Activated naive CD4-positive, alpha-beta T cell (primary cell): ENCODE measurements at regions not wholly inside any gene's neighbourhood (a gene's known extent, or its start where the extent isn't known, plus 50 kb on each side); places are given as distances from the start of the nearest gene placed in this dataset.

Source experiments
- DNase-seq, 4 experiments: peaks; one replicate each; lab custom pipeline; 2025; lab: John Stamatoyannopoulos, UW

GRCh38 chr1:195376190-195376589, 1232.0 kb downstream of the KCNT2 start:
- DNase-seq: no peak

DNA sequence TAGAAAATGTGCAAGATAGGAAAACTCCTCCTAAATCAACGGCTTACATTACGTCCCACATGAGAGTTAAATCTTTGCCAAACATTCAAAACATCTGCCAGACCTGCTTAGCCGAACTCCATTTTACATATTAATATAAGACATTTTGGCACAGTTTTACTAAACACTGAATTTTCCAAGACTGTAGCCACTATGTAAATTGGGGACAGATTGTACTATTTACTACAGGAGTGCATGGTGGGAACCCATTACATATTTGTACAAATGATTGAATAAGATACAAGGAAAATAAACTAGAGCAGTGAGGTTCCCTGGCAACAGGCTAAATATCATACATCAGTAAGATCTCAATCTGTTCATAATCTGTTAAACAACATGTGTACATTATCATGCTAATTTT, 1234.4 kb downstream of the KCNT2 start:
- DNase-seq: no peak

DNA sequence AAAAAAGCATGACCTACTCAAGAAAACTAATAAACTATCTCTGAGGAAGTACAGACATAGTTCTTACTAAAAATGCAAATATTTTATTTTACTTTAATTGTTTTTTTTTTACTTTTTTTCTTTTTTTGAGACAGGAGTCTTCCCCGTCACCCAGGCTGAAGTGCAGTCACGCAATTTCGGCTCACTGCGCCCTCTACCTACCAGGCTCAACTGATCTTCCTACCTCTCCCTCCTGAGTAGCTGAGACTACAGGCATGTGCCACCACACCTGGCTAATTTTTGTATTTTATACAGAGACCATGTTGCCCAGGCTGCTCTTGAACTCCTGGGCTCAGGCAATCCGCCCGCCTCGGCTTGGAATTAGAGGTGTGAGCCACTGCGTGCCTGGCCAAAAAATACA, 1263.1 kb downstream of the KCNT2 start:
- DNase-seq: no peak

DNA sequence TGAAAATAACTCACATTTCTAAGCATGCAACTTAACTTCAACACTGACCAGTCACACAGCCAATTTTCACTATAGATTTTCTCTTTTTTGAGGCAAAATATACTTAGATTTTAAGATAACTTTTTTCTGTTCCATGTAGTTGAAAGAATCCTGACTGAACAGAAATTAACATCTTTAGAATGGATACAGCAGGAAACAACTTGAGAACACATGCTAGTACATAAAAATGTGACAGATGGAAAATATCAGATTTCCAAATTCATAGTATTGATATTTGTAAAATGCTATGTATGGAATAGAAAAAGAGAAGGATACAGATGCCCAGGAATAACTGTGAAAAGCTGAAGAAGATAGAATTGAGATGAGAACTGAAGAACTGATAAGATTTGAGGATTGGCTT, 1270.6 kb downstream of the KCNT2 start:
- DNase-seq: no peak

- no peak for DNase-seq
Observed at GRCh38 chr1:195336812-195337211, 1271.4 kb downstream of the KCNT2 start.

- DNase-seq: no peak
Observed at GRCh38 chr1:195335541-195335940, 1272.7 kb downstream of the KCNT2 start.

DNA sequence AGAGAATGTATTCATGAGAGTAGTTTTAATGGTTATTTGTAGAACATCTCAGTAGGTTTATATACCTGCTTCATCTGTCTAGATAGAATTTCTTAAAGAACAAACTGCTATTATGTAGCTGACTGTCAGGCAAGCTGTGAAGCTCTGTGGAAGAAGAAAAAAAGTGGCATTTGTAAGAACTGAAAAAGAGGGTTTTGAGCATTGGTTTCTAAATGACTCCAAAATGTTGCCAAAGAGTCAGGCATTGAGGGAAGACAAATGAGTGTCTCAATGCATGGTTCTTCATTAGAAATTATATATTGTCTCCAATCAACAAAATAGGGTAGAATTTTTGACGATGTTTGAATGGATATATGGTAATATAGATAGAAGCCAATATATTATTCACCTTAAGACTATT, 1276.1 kb downstream of the KCNT2 start:
- DNase-seq: no peak

DNA sequence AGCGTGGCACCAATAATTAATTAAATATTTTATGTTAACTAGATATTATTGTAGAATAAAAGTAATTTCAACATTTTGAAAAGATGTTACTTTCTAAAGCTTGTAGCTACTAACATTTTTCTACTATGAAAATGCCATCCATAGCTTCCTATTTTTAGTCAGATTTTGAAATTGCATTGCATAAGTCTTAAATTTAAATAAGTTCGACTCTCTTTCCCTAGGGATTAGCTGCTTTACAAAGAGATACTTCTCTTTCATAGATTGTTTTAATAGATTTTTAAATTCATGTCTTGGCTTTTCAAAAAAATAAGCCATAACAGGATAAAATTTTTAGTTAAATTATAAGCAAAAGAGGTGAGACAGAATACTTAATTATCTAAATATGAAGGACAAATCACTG, 1279.6 kb downstream of the KCNT2 start:
- DNase-seq: no peak

DNA sequence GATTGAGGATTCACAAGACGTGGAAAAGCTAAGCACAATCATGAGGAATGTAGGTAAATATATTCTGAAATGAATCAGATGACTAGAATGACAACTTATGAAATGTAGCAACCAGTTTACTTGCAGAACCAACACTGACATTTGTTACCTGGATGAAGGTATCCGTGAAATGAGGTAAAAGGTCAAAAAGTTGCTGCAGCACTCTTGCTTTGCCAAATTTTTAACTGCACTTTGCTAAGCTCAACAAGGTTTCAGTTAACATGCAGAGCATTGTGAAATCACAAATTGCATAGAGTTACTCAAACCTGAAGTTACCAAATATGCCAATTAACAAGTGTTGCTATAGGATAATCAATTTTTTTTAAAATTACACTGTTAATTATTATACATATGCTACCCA, 1280.1 kb downstream of the KCNT2 start:
- DNase-seq: no peak

DNA sequence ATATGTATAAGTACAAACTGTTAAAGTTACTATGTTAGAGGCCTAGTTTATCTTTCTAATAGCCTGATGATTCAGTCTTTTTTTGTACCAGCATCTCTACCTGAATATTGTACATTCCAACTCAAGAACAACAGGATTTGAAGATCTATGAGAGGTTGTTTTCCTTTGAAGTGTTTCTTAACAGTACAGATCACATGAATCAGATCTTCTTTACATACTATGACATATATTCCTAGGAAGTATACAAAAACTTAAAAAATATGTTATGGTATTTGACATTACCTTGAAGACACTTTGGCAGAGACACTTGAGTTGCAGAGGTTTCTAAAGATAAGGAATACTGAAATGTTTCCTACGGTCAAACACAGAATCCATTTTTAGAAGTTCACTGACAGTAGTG, 1280.9 kb downstream of the KCNT2 start:
- DNase-seq: no peak

- DNase-seq: no peak
Observed at GRCh38 chr1:195326325-195326724, 1281.9 kb downstream of the KCNT2 start.

DNA sequence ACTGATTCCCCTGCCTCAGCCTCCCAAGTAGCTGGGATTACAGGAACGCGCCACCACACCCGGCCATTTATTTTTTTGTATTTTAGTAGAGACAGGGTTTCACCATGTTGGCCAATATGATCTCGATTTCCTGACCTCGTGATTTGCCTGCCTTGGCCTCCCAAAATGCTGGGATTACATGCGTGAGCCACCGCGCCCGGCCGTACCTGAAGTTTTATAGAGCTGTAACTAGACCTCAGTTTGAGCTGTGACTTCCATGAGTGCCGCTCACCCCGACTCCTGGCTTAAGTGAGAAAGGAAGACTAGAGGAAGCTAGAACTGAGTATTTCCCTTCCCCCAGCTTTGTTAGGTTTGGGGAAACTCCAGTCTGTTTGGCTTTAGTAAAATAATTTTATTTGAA, 1283.1 kb downstream of the KCNT2 start:
- DNase-seq: no peak

GRCh38 chr1:195306281-195306680, 1302.0 kb downstream of the KCNT2 start:
- DNase-seq: no peak

GRCh38 chr1:195294911-195295310, 1313.3 kb downstream of the KCNT2 start:
- no peak for DNase-seq

- no peak for DNase-seq
Observed at GRCh38 chr1:195278644-195279043, 1329.6 kb downstream of the KCNT2 start.

- DNase-seq: no peak
Observed at GRCh38 chr1:195275710-195276109, 1332.5 kb downstream of the KCNT2 start.

DNA sequence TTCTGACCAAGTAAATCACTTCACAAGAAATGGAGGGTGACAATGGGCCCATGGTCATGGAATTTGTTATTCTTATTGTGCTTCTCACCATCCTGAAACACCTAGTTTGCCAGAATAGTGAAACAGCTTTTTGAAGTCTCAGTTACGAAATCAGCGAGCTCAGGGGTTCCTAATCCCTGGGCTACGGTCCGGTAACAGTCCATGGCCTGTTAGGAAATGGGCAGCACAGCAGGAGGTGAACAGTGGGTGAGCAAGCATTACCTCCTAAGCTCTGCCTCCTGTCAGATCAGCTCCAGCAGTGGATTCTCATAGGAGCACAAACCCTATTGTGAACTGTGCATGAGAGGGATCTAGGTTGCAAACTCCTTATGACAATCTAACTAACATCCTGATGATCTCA, 1356.3 kb downstream of the KCNT2 start:
- no peak for DNase-seq

DNA sequence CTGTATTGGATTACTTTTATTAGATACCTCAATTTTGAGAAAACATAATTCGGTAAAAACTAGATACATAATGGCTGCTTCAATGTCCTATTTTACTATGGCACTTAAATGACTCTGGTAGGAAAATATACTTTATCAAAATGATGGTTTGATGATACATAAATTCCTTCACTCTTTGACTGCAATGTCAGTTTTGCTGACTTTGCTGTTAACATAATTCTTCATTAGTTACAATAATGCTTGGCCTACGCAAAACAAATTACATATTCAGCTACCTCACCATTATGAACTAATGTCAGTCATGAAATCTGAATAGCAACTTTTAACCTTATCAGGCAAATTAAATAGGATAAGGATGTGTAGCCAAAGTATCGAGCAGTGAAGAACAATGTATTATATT, 1364.7 kb downstream of the KCNT2 start:
- no peak for DNase-seq

- no peak for DNase-seq
Observed at GRCh38 chr1:195241066-195241465, 1367.2 kb downstream of the KCNT2 start.

DNA sequence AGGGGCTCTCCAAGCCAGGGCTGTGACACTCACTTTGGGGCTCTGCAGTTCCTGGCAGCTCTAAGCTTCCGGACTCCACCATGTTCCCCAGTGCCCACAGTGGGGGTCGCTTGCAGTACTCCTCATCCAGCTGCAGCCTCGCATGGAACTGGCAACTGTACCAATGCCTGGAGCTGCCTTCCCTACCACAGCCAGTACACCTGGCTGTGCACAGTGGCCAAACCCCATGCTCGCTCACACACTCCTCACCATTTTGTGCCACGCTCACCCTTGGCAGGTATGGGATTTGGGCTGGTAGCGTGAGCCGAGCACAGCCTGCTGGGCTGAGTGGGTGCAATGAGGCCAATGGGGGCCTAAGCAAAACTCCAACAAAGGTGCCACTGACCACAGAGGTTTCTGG, 1369.9 kb downstream of the KCNT2 start:
- no peak for DNase-seq

DNA sequence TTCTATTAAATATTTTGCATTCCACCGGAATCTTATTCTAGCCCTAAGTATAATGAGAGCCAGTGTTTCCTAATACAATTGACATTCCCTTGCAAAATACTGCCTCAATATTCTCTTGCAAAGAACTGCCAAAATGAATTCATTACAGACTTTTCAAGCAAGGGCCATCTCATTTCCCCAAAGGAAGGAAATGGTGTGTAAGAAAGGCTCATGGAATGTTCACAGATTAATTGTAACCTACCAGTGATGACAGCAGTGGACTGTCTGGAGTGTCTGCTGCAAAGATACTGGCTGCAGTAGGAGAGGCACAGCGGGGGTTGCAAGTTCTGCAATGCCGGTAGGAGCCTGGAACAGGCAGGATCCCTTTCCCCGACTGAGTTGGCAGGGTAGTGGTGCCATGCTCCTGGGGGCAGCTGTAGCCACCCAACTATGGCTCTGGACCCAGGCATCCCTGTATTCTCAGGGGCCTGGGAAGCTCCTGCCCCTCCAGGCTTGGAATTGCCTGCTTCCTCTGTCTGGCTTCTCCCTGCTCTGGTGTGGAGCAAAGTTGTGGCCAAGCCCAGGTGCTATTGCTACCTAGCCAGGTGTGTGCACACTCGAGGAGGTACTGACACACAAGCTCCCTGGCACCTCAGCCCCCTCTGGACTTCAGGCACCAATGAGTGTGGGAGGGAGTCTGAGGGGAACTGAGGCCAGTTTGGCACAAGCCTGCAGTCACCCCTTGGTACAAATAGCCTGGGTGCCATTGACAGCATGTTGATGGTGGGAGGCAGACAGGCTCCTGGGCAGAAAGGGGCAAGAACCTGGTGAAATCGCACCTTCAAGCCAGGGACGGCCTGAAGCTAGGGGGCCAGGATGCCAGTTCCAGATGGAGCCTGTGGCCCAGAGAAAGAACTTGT, 1371.0 kb downstream of the KCNT2 start:
- DNase-seq: no peak

- DNase-seq: no peak
Observed at GRCh38 chr1:195218428-195219212, 1389.6 kb downstream of the KCNT2 start.

GRCh38 chr1:195202241-195202640, 1406.0 kb downstream of the KCNT2 start:
- DNase-seq: no peak
